HG03520 (cell line): ENCODE measurements at regions not wholly inside any gene's neighbourhood (a gene's known extent, or its start where the extent isn't known, plus 50 kb on each side); places are given as distances from the start of the nearest gene placed in this dataset.

Experiments used
- ATAC-seq: cut with Tn5 transposase; IDR thresholded peaks from one replicate; pipeline ENCODE4 v1.9.1; 2021; ENCODE audit warnings: mild to moderate bottlenecking, moderate library complexity; ENCODE audit not compliant: unreplicated experiment

GRCh38 chr9:115914291-115914690 is 239.3 kb upstream of the PAPPA start:
- ATAC-seq, result no peak

- no peak for ATAC-seq
Measured at GRCh38 chr9:115921301-115921700, 232.3 kb upstream of the PAPPA start.

GRCh38 chr9:115922444-115922843 is 231.1 kb upstream of the PAPPA start:
- ATAC-seq, result no peak

GRCh38 chr9:115923410-115923809 is 230.2 kb upstream of the PAPPA start:
- ATAC-seq, result no peak

GRCh38 chr9:115923903-115924668 is 229.5 kb upstream of the PAPPA start:
- ATAC-seq, result no peak

- ATAC-seq, result no peak
Measured at GRCh38 chr9:115924669-115924987, 229.0 kb upstream of the PAPPA start.

GRCh38 chr9:115925424-115925823 is 228.2 kb upstream of the PAPPA start:
- ATAC-seq, result no peak

- ATAC-seq, result no peak
Measured at GRCh38 chr9:115930472-115930871, 223.1 kb upstream of the PAPPA start.

- no peak for ATAC-seq
Measured at GRCh38 chr9:115938479-115938878, 215.1 kb upstream of the PAPPA start.

GRCh38 chr9:115939065-115939765 is 214.4 kb upstream of the PAPPA start:
- ATAC-seq, result no peak

GRCh38 chr9:115941561-115942315 is 211.9 kb upstream of the PAPPA start:
- no peak for ATAC-seq

- no peak for ATAC-seq
Measured at GRCh38 chr9:115943431-115944165, 210.0 kb upstream of the PAPPA start.

GRCh38 chr9:115944166-115944948 is 209.2 kb upstream of the PAPPA start:
- no peak for ATAC-seq

- no peak for ATAC-seq
Measured at GRCh38 chr9:115945009-115945431, 208.6 kb upstream of the PAPPA start.

- ATAC-seq, result no peak
Measured at GRCh38 chr9:115946530-115946929, 207.1 kb upstream of the PAPPA start.

- ATAC-seq, result no peak
Measured at GRCh38 chr9:115951977-115952376, 201.6 kb upstream of the PAPPA start.

- no peak for ATAC-seq
Measured at GRCh38 chr9:115952430-115953292, 200.9 kb upstream of the PAPPA start.

GRCh38 chr9:115956371-115956770 is 197.2 kb upstream of the PAPPA start:
- ATAC-seq, result no peak

- no peak for ATAC-seq
Measured at GRCh38 chr9:115957585-115957984, 196.0 kb upstream of the PAPPA start.
